Keratinocyte (primary cell): ENCODE measurements at regions not wholly inside any gene's neighbourhood (a gene's known extent, or its start where the extent isn't known, plus 50 kb on each side); places are given as distances from the start of the nearest gene placed in this dataset.

Source experiments
- CTCF ChIP-seq, 3 experiments: IDR thresholded peaks in 1 of 3; conservative IDR thresholded peaks in 1 of 3; optimal IDR thresholded peaks in 1 of 3; 2 replicates in 2 of 3; 3 replicates in 1 of 3; pipeline versions ENCODE3 to v1.5.1; 2011; ENCODE audit warnings: low read length in 3 of 3, mild to moderate bottlenecking in 3 of 3, moderate library complexity in 2 of 3, control low read depth in 1 of 3, inconsistent platforms in 1 of 3; ENCODE audit not compliant: insufficient read depth in 2 of 3; ENCODE audit errors: extremely low read depth in 1 of 3
- EZH2 ChIP-seq: IDR thresholded peaks from one replicate; pipeline ENCODE4 v1.6.1; 2012; ENCODE audit warnings: inconsistent platforms, mild to moderate bottlenecking, low read length, moderate library complexity

GRCh38 chr13:106402866-106403265 is 132.6 kb downstream of the EFNB2 start:
- no peak for TF ChIP-seq CTCF (optimal IDR thresholded peaks at IDR 0.05 in 1 of 3, IDR thresholded peaks at IDR 0.05 in 1 of 3, conservative IDR thresholded peaks at IDR 0.05 in 1 of 3; ENCODE audit: extremely low read depth in 1 of 3, insufficient read depth in 2 of 3, low read length in 3 of 3)
- no peak for TF ChIP-seq EZH2
